A673 (cell line): ENCODE measurements at regions not wholly inside any gene's neighbourhood (a gene's known extent, or its start where the extent isn't known, plus 50 kb on each side); places are given as distances from the start of the nearest gene placed in this dataset.
A peak's percentile ranks its signal among the peaks of the same experiment; 100 is the strongest.

Experiments
- BruUV-seq: library from RNA; stranded (reverse); fragments of 400-500 nt; replicated peaks from 2 replicates; lab custom pipeline; 2021; lab: Mats Ljungman, UMichigan
- CTCF ChIA-PET: fragments of 300-600 bp; sonication (Branson Sonifier 250); formaldehyde crosslinking; loops from one replicate; lab custom pipeline; 2022; ENCODE audit warnings: antibody characterized with exemption; lab: Charles Lee
- POLR2A ChIA-PET: fragments of 300-600 bp; sonication (Branson Sonifier 250); formaldehyde crosslinking; loops from one replicate; lab custom pipeline; 2022; ENCODE audit warnings: antibody characterized with exemption; ENCODE audit not compliant: low non-redundant PET; lab: Charles Lee
- DNase-seq: peaks from one replicate; pipeline ENCODE4 v3.0.0-alpha.2; 2015; ENCODE audit warnings: low spot score
- H3K27ac ChIP-seq: fragments of 200-600 bp; sonication (generic); 2 replicates; pipeline ENCODE4 v1.5.1; 2016; ENCODE audit warnings: mixed run types, low read depth, mild to moderate bottlenecking, mixed read lengths, antibody characterized with exemption, low read length; ENCODE audit not compliant: poor library complexity, severe bottlenecking
- H3K27me3 ChIP-seq: fragments of 200-600 bp; sonication (generic); replicated peaks from 2 replicates; pipeline ENCODE4 v1.6.1; 2017; ENCODE audit warnings: mixed run types, low read depth, mild to moderate bottlenecking, mixed read lengths, antibody characterized with exemption, low read length; ENCODE audit not compliant: insufficient read depth, poor library complexity
- H3K36me3 ChIP-seq: fragments of 200-600 bp; sonication (generic); 2 replicates; pipeline ENCODE4 v1.6.1; 2016; ENCODE audit warnings: mixed run types, mild to moderate bottlenecking, mixed read lengths, antibody characterized with exemption, low read length; ENCODE audit not compliant: insufficient read depth, poor library complexity, severe bottlenecking
- H3K4me1 ChIP-seq: fragments of 200-600 bp; sonication (generic); 2 replicates; pipeline ENCODE4 v1.6.1; 2017; ENCODE audit warnings: mixed run types, mild to moderate bottlenecking, mixed read lengths, antibody characterized with exemption, low read length; ENCODE audit not compliant: insufficient read depth, poor library complexity, severe bottlenecking
- H3K4me3 ChIP-seq: fragments of 200-600 bp; sonication (generic); 2 replicates; pipeline ENCODE4 v1.5.1; 2016; ENCODE audit warnings: low read depth, mixed run types, mild to moderate bottlenecking, mixed read lengths, low read length; ENCODE audit not compliant: poor library complexity, severe bottlenecking
- H3K9me3 ChIP-seq: fragments of 200-600 bp; sonication (generic); 2 replicates; pipeline ENCODE4 v1.6.1; 2016; ENCODE audit warnings: mixed run types, low read depth, mild to moderate bottlenecking, mixed read lengths, antibody characterized with exemption, low read length; ENCODE audit not compliant: poor library complexity, severe bottlenecking
- EZH2 ChIP-seq: fragments of 200-600 bp; sonication (generic); IDR thresholded peaks from 2 replicates; pipeline ENCODE4 v1.6.1; 2017; ENCODE audit warnings: borderline replicate concordance, low read depth, mild to moderate bottlenecking, mixed read lengths, antibody characterized with exemption, low read length; ENCODE audit not compliant: poor library complexity, severe bottlenecking
- intact Hi-C: fragments of 100-400 bp; cut with micrococcal nuclease; formaldehyde crosslinking; loops from one replicate; pipeline ENCODE4 v1.10.0; 2022; ENCODE audit not compliant: unreplicated experiment
- TF ChIP-seq, protein P1 (sequence below): fragments of 300-800, 200-600 bp; sonication (generic); conservative IDR thresholded peaks from 2 replicates; pipeline ENCODE4 v1.5.1; 2017; ENCODE audit warnings: low read depth, mild to moderate bottlenecking, antibody characterized with exemption, low read length, moderate library complexity, mixed read lengths

DNA sequence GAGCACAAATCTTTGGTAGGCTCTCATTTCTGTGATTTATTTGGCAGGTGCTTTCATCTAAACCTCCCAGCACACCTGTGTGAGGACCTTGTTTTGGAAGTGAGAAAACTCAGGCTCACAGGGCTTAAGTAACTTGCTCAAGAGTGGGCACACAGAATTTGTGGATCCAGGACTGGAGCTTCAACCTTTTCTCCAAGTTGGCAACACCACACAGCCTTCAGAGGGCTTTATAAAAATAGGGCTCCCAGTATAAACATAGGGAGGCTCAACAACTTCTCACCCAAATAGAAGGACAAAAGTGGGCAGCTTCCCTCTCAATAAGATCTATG is 182.2 kb upstream of the NEBL start:
- H3K4me3 ChIP-seq = no peak overlapping the region
- ChIA-PET CTCF (interaction anchor here (0.6 to 1.8 kb wide), 4 partner anchors 123 to 200 kb away, joined by 4 to 8 read pairs (median 6); no protein-coding TSS in a partner anchor), POLR2A (no interaction called here)
- H3K9me3 ChIP-seq = no peaks in the 10 kb centered on the region
- H3K27me3 ChIP-seq = peaks cover 19% of the 10 kb centered on the region
- H3K27ac ChIP-seq = no peak overlapping the region
- no peak for TF ChIP-seq EZH2
- TF ChIP-seq, protein P1, sequence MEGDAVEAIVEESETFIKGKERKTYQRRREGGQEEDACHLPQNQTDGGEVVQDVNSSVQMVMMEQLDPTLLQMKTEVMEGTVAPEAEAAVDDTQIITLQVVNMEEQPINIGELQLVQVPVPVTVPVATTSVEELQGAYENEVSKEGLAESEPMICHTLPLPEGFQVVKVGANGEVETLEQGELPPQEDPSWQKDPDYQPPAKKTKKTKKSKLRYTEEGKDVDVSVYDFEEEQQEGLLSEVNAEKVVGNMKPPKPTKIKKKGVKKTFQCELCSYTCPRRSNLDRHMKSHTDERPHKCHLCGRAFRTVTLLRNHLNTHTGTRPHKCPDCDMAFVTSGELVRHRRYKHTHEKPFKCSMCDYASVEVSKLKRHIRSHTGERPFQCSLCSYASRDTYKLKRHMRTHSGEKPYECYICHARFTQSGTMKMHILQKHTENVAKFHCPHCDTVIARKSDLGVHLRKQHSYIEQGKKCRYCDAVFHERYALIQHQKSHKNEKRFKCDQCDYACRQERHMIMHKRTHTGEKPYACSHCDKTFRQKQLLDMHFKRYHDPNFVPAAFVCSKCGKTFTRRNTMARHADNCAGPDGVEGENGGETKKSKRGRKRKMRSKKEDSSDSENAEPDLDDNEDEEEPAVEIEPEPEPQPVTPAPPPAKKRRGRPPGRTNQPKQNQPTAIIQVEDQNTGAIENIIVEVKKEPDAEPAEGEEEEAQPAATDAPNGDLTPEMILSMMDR = no peak
- BruUV-seq = no TSS peak
- intact Hi-C loops = loop anchor here (10.0 kb wide), 3 partner anchors 416 to 866 kb away; no protein-coding TSS in a partner anchor
- H3K4me1 ChIP-seq = no peaks in the 10 kb centered on the region
- no peak for DNase-seq
- H3K36me3 ChIP-seq = no peaks in the 10 kb centered on the region

DNA sequence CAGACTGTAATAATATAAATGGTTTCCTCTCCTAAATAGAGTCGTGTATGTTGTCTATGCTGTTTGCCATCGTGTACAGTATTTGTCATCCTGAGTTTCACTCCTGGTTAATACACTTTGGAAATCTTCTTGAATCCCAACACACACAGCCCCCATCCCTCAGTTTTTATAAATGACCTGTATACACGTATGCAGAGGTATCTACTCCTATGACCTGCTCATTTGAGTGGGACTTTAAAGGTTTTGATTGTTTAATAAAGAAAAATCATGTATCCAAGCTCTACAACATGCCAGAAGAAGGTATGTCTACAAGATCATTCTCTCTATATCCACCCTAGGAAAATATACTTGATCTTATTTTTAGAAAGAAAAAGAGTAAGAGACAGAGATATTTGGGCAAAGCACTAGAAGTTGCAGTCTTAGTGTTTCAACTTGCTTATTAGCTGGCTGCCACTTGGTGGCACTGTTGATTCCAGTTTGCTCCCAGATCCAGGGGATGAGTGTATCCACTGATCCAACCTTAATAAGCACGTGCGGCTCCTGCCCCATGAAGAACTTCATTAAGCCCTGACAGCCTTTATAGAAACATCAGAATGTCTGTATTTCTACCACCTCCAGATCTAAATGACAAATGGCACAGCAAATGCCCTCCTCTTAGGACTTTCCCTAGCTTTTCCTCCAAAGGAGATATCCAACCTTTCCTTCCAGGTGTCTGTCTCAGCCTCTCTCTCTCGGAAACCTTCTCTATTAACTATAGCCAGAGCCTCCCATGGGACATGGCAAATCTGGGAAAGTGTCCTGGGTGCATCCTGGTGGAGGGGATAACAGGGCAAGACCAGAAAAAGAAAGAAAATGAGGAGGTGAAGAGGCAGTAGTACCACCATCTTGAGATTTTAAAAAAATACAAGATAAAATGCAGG is 181.6 kb upstream of the NEBL start:
- peak; percentile 87 for DNase-seq
- H3K9me3 ChIP-seq = no peaks in the 10 kb centered on the region
- no peak overlapping the region for H3K27ac ChIP-seq
- POLR2A ChIA-PET = no interaction called here
- BruUV-seq = no TSS peak
- peaks cover 19% of the 10 kb centered on the region for H3K27me3 ChIP-seq
- intact Hi-C loops = loop anchor here (1.0 to 10.0 kb wide), 4 partner anchors 192 to 866 kb away; no protein-coding TSS in a partner anchor
- H3K36me3 ChIP-seq = no peaks in the 10 kb centered on the region
- no peaks in the 10 kb centered on the region for H3K4me1 ChIP-seq
- CTCF ChIA-PET = interaction anchor here (0.6 to 1.8 kb wide), 3 partner anchors 123 to 200 kb away, joined by 4 to 8 read pairs (median 6); no protein-coding TSS in a partner anchor
- no peak for TF ChIP-seq EZH2
- TF ChIP-seq, protein P1 = peak; percentile 83
- H3K4me3 ChIP-seq = no peak overlapping the region

DNA sequence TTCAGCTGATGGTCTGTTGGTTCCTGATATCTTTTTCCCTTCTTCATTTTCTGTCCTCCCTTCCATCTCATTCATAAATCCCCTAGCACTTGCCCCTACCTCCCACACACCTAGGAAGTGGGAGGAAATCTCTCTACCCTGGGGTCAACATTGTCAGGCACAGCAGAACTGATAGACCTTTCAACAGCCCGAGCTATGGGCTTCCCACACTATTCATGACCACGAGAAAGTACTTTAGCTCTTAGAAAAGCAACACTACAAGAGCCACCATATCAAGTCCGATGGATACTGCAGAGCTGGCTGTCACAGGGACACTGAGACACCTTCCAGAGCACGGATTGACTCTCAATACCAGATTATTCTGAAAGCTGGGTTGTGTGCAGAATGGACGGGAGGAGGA is 180.6 kb upstream of the NEBL start:
- no peak for TF ChIP-seq EZH2
- TF ChIP-seq, protein P1 = no peak
- H3K4me3 ChIP-seq = no peak overlapping the region

More for the DNA sequence above, 180.6 kb upstream of the NEBL start:
- Histone ChIP-seq H3K36me3 (no peaks in the 10 kb centered on the region), H3K9me3 (no peaks in the 10 kb centered on the region), H3K27ac (no peak overlapping the region), H3K4me1 (no peaks in the 10 kb centered on the region), H3K27me3 (peaks cover 25% of the 10 kb centered on the region)
- intact Hi-C loops = loop anchor here (1.0 to 10.0 kb wide), 4 partner anchors 193 to 867 kb away; no protein-coding TSS in a partner anchor
- ChIA-PET POLR2A (no interaction called here), CTCF (interaction anchor here (0.6 to 1.1 kb wide), 2 partner anchors 9 to 192 kb away, joined by 3 read pairs; no protein-coding TSS in a partner anchor)
- no TSS peak for BruUV-seq
- DNase-seq = no peak
